Rectal smooth muscle tissue (tissue), 1 donor: ENCODE measurements at regions not wholly inside any gene's neighbourhood (a gene's known extent, or its start where the extent isn't known, plus 50 kb on each side); places are given as distances from the start of the nearest gene placed in this dataset.

Experiments used
- H3K27ac ChIP-seq: one replicate; pipeline ENCODE4 v1.7.0; 2013; ENCODE audit warnings: low read depth, low read length, inconsistent platforms
- H3K27me3 ChIP-seq: one replicate; pipeline ENCODE4 v1.7.0; 2013; ENCODE audit warnings: low read length; ENCODE audit not compliant: control insufficient read depth, insufficient read depth
- H3K36me3 ChIP-seq: one replicate; pipeline ENCODE4 v1.7.0; 2013; ENCODE audit warnings: low read length; ENCODE audit not compliant: control insufficient read depth, insufficient read depth
- H3K4me1 ChIP-seq: one replicate; pipeline ENCODE4 v1.7.0; 2013; ENCODE audit warnings: low read length; ENCODE audit not compliant: control insufficient read depth, insufficient read depth
- H3K4me3 ChIP-seq: one replicate; pipeline ENCODE4 v1.7.0; 2013; ENCODE audit warnings: low read length
- H3K9ac ChIP-seq: one replicate; pipeline ENCODE4 v1.7.0; 2013; ENCODE audit warnings: low read length

DNA sequence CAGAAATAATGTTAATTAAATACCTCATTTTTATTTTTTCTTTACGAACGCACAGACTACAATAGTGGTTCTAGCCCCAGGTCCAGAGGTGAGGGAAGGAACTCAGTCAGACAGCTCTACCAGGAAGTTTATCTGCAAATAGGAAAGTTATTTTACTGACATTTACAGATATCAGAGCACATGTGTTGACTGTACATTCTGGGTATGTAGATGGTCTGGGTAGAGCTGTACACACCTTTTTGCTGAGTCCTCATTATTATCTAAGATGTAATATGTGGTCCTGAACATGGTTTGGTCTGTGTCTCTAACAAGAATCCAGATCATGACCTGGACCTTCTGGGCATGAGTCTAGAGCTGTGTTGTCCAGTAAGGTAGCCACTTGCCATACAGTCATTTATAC lies 74.6 kb upstream of the KIF5B start:
- no peaks in the 10 kb centered on the region for H3K27me3 ChIP-seq
- H3K36me3 ChIP-seq = no peaks in the 10 kb centered on the region
- H3K4me1 ChIP-seq = no peaks in the 10 kb centered on the region
- no peak overlapping the region for H3K9ac ChIP-seq
- H3K4me3 ChIP-seq = no peak overlapping the region
- no peak overlapping the region for H3K27ac ChIP-seq

- H3K27ac ChIP-seq = no peak overlapping the region
- H3K9ac ChIP-seq = no peak overlapping the region
- H3K27me3 ChIP-seq = no peaks in the 10 kb centered on the region
- H3K4me3 ChIP-seq = no peak overlapping the region
- H3K36me3 ChIP-seq = no peaks in the 10 kb centered on the region
- no peaks in the 10 kb centered on the region for H3K4me1 ChIP-seq
These were observed 68.8 kb upstream of the KIF5B start for GRCh38 chr10:32125023-32125422.

DNA sequence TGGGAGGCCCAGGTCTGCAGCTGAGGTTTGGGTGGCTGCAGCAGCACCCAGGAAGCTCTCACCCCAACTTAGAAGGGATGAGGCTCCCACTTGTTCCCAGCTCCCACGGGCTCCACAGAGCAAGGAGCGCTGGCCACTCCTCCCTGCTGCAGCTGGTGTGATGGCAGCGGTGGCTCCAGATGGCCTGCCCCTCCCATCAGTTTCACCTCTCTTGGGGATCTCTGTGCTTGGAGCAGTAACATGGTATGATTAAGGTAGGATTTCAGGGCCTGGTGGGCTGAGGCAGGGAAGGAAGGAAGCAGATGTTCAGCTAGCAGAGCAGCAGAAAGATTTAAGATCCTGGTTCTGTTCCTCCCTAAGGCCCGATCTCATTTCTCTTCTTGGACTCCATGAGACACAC lies 66.8 kb upstream of the KIF5B start:
- no peak overlapping the region for H3K27ac ChIP-seq
- H3K36me3 ChIP-seq = no peaks in the 10 kb centered on the region
- H3K9ac ChIP-seq = no peak overlapping the region
- H3K4me3 ChIP-seq = no peak overlapping the region
- no peaks in the 10 kb centered on the region for H3K4me1 ChIP-seq
- H3K27me3 ChIP-seq = no peaks in the 10 kb centered on the region

- Histone ChIP-seq H3K9ac (no peak overlapping the region), H3K4me3 (no peak overlapping the region), H3K27ac (no peak overlapping the region), H3K4me1 (no peaks in the 10 kb centered on the region), H3K36me3 (no peaks in the 10 kb centered on the region), H3K27me3 (no peaks in the 10 kb centered on the region)
These were observed 65.4 kb upstream of the KIF5B start for GRCh38 chr10:32121648-32122047.

GRCh38 chr10:32120147-32120546 lies 63.9 kb upstream of the KIF5B start:
- no peaks in the 10 kb centered on the region for H3K36me3 ChIP-seq
- no peak overlapping the region for H3K27ac ChIP-seq
- no peak overlapping the region for H3K9ac ChIP-seq
- no peaks in the 10 kb centered on the region for H3K27me3 ChIP-seq
- no peak overlapping the region for H3K4me3 ChIP-seq
- H3K4me1 ChIP-seq = no peaks in the 10 kb centered on the region

DNA sequence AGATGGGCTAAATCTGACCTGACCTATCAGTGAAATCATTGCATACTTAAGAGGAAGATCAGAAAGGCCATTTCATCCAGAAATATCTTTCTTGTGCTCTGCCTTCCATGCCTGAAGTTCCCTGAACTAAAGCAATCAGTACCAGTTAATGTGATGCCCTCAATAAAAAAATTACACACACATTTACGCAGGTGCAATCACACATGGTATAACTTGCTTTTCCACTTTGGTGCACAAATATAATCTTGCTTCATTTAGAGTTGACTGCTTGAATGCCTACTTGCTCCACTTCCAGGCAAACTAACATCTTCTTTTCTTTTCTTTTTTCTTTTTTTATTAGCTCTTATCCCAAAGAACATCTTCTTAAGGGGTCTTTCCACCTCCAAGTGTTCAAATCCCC lies 58.3 kb upstream of the KIF5B start:
- Histone ChIP-seq H3K4me3 (no peak overlapping the region), H3K9ac (no peak overlapping the region), H3K4me1 (no peaks in the 10 kb centered on the region), H3K36me3 (no peaks in the 10 kb centered on the region), H3K27me3 (no peaks in the 10 kb centered on the region), H3K27ac (no peak overlapping the region)

- Histone ChIP-seq H3K4me1 (no peaks in the 10 kb centered on the region), H3K27ac (no peak overlapping the region)
These were observed 55.8 kb upstream of the KIF5B start for GRCh38 chr10:32112055-32112454.

GRCh38 chr10:32111585-32111984 lies 55.4 kb upstream of the KIF5B start:
- H3K27ac ChIP-seq = no peak overlapping the region
- no peaks in the 10 kb centered on the region for H3K36me3 ChIP-seq
- no peaks in the 10 kb centered on the region for H3K4me1 ChIP-seq
- H3K9ac ChIP-seq = no peak overlapping the region
- no peaks in the 10 kb centered on the region for H3K27me3 ChIP-seq
- H3K4me3 ChIP-seq = no peak overlapping the region

More at GRCh38 chr10:32112055-32112454, 55.8 kb upstream of the KIF5B start:
- Histone ChIP-seq H3K36me3 (no peaks in the 10 kb centered on the region), H3K4me3 (no peak overlapping the region), H3K27me3 (no peaks in the 10 kb centered on the region), H3K9ac (no peak overlapping the region)

- Histone ChIP-seq H3K36me3 (no peaks in the 10 kb centered on the region), H3K9ac (no peak overlapping the region), H3K27ac (no peak overlapping the region), H3K4me1 (no peaks in the 10 kb centered on the region), H3K27me3 (no peaks in the 10 kb centered on the region), H3K4me3 (no peak overlapping the region)
These were observed 54.6 kb upstream of the KIF5B start for GRCh38 chr10:32110790-32111189.

- H3K4me3 ChIP-seq = no peak overlapping the region
- H3K27ac ChIP-seq = no peak overlapping the region
- no peak overlapping the region for H3K9ac ChIP-seq
- H3K4me1 ChIP-seq = no peaks in the 10 kb centered on the region
- no peaks in the 10 kb centered on the region for H3K27me3 ChIP-seq
- H3K36me3 ChIP-seq = no peaks in the 10 kb centered on the region
These were observed 53.4 kb upstream of the KIF5B start for GRCh38 chr10:32109603-32110002.
